LNCaP clone FGC (cell line): ENCODE measurements at regions not wholly inside any gene's neighbourhood (a gene's known extent, or its start where the extent isn't known, plus 50 kb on each side); places are given as distances from the start of the nearest gene placed in this dataset.

Source experiments
- DNase-seq: peaks from one replicate; pipeline ENCODE4 v3.0.0-alpha.2; 2011; ENCODE audit warnings: low read depth
- H3K4me3 ChIP-seq: 2 replicates; pipeline ENCODE4 v1.5.1; 2011; ENCODE audit warnings: mild to moderate bottlenecking, low read depth, low read length, control low read depth
- TF ChIP-seq, protein P1 (sequence below): IDR thresholded peaks from 2 replicates; pipeline ENCODE4 v1.5.1; 2012; ENCODE audit warnings: mild to moderate bottlenecking; ENCODE audit not compliant: control insufficient read depth, insufficient read depth; ENCODE audit errors: extremely low read depth

DNA sequence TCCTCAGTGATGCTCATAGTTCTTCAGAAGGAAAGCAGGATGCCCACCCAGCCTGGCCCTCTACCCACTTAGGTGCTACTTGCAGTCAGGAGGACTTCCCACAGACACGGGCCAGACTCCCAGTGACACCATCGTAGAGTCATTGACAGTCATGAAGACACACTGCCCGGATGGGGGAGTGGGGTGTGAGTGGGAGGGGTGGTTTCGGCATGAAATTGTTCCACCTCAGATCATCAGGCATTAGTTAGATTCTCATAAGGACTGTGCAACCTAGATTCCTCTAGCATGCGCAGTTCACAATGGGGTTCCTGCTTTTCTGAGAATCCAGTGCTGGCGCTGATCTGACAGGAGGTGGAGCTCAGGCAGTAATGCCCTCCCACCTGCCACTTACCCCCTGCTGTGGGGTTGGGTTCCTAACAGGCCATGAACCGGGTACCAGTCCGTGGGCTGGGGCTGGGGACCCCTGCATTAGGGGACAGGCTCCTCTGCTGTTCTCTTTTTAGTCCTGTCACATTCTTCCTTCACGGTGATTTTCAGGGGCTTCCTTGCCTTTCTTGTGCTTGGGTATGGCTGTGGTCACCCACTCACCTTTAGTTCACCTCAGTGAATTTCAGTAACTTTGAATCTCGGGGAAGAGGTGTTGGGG is 88.2 kb upstream of the ANKRD55 start:
- TF ChIP-seq, protein P1, sequence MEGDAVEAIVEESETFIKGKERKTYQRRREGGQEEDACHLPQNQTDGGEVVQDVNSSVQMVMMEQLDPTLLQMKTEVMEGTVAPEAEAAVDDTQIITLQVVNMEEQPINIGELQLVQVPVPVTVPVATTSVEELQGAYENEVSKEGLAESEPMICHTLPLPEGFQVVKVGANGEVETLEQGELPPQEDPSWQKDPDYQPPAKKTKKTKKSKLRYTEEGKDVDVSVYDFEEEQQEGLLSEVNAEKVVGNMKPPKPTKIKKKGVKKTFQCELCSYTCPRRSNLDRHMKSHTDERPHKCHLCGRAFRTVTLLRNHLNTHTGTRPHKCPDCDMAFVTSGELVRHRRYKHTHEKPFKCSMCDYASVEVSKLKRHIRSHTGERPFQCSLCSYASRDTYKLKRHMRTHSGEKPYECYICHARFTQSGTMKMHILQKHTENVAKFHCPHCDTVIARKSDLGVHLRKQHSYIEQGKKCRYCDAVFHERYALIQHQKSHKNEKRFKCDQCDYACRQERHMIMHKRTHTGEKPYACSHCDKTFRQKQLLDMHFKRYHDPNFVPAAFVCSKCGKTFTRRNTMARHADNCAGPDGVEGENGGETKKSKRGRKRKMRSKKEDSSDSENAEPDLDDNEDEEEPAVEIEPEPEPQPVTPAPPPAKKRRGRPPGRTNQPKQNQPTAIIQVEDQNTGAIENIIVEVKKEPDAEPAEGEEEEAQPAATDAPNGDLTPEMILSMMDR, result no peak
- no peak for DNase-seq
- H3K4me3 ChIP-seq, result no peak overlapping the region

DNA sequence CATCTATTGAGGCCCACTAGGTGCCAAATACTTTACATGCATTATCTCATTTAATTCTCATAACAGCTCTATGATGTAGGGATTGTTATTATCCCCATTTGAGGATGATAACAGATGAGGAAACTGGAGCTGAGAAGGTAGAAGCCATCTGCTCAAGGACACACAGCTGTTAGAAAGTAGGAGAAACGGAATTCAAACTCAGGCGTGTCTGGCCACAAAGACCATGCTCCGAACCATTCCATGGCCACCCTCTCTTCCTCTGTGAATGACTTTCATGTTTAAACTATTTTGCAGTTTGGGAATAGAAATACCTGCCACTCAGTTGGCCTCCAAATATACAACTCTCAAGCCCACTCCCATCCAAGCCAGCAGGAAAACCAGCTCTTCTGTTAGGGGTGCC is 87.6 kb upstream of the ANKRD55 start:
- DNase-seq, result no peak
- TF ChIP-seq, protein P1, result no peak
- no peak overlapping the region for H3K4me3 ChIP-seq

DNA sequence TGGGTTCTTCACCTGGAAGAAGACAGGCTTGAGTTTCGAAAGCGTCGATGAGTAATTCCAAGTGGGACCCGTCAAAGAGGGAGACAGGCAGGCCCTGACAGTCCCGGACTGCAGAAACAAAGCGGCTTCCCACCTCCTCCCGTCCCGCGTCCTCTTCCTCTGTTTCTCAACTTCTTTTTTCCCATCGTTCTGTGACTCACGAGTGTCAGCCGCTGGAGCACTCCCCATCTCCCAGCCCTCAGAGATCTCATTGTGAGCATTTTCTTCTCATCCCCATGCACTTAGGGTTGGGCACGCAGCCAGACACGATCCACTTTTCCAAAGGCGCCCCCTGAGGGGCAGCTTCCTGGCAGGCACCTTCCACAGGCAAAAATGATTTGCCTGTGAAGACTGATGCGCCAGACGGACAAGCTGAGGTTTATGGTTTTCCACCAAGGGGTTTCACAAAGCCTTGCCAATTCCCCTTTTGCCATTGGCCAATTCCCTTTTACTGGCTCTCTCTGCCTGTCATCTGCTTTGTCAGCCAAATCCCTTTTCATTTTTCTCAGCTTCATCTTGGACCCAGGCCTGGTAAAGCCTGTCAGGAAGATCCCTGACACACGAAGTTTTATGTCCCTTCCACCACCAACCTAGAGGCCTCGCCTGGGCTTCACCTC is 86.5 kb upstream of the ANKRD55 start:
- DNase-seq, result no peak
- TF ChIP-seq, protein P1, result no peak
- no peak overlapping the region for H3K4me3 ChIP-seq

DNA sequence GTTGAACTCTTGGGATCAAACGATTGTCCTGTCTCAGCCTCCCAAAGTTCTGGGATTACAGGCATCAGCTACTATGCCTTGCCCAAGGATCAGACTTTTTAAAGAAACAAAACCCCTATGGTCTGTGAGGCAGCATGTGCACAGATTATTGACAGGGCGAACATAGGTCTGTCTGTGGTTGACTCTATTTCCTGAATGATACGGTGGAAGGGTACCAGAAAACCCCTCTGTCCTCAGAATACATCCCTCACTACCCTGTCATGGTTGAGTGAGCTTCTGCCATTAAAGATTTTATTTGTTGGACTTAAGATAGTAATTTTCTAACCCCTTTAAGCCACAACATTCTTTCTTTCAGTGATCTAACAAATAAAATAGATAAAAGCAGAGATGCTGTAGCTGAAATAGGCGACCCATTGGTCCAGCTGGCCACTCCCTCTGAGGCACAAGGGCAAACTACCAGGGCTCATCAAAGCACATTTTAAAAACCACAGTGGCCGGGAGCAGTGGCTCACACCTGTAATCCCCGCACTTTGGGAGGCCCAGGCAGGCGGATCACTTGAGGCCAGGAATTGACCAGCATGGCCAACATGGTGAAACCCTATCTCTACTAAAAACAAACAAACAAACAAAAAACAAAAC is 84.9 kb upstream of the ANKRD55 start:
- TF ChIP-seq, protein P1, result no peak
- no peak overlapping the region for H3K4me3 ChIP-seq

DNA sequence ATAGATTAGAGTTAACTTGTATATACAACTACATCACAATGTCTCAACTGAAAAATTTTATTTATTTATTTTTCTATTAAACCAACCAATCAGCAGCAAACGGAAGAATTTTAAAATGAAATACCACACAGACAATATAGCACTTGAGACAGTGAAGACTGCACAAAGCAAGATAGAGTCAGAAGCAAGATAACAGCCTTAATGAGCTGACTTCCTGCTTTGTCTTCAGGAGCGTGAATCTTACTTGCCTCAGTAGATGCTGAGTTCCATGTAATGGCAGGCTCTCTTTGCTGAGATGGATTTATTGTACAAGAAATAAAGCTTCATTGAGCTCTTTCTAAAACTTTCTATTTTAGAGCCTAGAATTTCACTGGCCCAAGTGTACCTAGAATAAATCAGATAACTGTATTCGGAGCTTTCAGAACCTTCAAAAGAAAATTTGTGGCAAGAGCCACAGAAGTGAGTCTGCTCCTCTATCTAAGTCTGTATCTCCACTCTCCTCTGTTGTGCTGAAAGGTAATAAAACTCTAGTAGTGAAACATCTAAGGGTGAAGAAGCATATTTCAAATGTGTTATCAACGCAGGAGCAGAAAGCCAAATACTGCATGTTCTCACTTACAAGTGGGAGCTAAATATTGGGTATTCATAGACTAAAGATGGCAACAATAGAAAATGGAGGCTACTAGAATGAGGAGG is 83.3 kb upstream of the ANKRD55 start:
- TF ChIP-seq, protein P1, result no peak
- no peak for DNase-seq
- H3K4me3 ChIP-seq, result no peak overlapping the region

More for the DNA sequence above, 84.9 kb upstream of the ANKRD55 start:
- no peak for DNase-seq

DNA sequence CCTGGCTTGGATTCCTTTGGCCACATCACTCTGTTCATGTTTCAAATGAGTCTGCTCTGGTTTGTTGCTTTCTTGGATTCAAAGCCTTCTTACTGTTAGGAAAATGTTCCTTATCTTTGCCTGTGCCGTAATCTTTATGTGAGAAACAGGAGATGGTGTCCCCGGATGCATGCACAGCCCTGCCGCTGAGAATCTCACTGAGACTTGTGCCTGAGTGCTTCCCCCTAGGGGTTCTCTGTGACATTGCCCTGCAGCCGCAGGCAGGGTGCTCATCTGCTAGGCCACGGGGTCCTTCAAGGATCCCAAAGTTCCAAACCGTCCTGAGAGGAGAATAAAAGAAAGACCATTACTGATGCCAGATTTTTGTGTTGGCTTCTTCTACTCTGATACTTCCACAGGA is 81.4 kb upstream of the ANKRD55 start:
- DNase-seq, result no peak
- TF ChIP-seq, protein P1, result no peak
- H3K4me3 ChIP-seq, result no peak overlapping the region
